AML-193 (cell line): ENCODE measurements at regions not wholly inside any gene's neighbourhood (a gene's known extent, or its start where the extent isn't known, plus 50 kb on each side); places are given as distances from the start of the nearest gene placed in this dataset.

Experiments
- DNase-seq, 2 experiments: peaks; one replicate each; lab custom pipeline; 2025; lab: John Stamatoyannopoulos, UW

DNA sequence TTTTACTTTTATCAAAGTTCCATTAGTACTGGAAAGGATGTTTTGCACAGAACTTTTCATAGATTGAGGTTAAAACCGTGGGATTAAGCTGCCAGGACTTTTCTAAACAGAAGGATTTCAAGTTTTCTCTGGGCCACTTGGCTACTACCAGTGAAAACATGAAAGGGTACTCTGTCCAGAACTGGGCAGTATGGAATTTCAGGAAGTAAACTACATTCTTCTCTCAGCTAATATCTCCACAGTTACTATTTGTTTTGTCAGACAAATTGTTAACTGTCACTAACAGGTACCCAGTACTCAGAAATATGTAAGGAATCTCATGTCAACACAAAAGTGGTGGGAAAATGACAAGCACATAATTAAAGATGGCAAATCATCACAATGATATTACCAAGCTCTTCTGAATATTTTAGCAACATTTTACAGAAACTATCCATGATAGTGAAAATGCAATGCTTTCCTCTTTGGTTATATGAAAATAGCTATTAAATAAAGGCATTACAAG lies 454.4 kb downstream of the C4orf33 start:
- DNase-seq: no peak

GRCh38 chr4:129561280-129561679 lies 465.3 kb downstream of the C4orf33 start:
- no peak for DNase-seq

DNA sequence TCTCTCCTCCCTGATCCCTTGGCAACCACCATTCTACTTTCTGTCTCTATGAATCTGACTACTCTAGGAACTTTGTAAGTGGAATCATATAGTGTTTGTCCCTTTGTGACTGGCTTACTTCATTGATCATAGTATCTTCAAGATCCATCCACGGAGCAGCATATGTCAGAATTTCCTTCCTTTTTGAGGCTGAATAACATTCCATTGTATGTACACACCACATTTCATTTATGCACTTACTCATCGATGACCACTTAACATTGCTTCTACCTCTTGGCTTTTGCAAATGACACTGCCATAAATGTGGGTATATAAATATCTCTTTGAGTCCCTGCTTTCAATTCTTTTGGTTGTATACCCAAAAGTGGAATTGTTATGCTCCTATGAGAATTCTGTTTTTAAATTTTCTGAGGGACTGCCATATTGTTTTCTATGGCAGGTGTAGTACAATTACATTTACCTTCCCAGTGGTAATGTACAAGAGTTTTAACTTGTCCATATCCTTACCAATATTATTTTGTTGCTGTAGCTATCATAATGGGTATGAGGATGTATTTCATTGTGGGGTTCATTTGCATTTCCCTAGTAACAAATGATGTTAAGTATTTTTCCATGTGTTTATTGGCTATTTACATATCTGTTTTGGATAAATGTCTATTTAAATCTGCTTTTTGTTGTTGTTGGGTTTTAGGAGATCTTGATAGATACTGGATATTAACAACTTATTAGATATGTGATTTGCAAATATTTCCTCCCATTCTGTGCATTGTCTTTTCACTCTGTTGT lies 466.1 kb downstream of the C4orf33 start:
- no peak for DNase-seq

GRCh38 chr4:129565214-129565613 lies 469.3 kb downstream of the C4orf33 start:
- no peak for DNase-seq

DNA sequence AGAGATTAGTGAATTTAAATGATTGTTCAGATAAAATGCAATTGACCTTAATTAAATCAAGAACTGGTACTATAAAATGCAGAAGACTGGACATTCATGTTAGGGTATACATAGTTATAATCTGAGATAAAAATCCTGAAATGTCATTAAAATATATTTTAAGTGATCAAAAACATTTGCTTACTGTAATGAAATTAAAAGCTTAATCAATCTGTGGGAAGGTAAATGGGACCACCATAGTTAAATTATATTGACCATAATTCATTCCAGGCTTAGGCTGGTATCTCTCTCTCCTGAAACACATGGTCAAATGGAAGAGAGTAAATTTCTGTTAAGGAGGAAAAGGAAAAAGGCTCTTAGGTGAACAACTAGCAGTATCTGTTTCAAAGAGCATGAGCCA lies 474.4 kb downstream of the C4orf33 start:
- no peak for DNase-seq

GRCh38 chr4:129578336-129578735 lies 482.4 kb downstream of the C4orf33 start:
- DNase-seq: no peak

DNA sequence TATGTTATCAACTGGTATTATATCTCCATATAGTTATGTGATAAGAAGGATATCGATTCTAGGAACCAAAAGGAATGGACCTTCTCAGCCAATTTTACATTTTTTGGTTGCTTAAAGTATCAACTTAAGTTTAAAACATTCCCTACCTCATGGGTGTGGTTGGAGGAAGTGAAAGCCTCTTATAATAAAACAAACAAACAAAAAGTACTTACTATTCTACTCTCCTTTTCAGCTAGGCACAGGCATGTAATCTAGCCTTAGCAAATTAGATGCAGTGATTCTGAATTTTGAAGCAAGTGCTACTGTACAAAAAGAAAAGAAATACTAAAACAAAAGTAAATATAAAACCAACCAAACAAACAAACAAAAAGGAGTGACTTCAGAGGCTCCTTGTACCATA lies 485.4 kb downstream of the C4orf33 start:
- no peak for DNase-seq

DNA sequence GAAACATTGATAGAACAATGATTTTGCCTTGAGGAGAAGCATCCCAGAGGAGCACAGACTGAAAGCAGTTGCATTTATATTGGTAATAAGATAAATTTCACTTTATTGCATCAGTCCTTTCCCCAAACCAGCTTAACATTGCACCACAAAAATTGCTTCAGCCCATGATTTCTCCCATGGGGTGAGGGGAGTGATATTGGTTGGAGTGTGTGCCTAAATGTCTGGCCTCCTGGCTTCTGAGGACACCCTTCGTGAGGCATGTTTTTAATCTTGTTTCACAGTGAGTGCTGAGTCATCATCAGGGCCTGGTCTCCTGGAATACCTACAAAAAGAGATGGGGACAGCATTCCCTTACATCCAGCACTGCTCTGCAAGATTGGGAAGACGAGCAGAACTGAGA lies 487.9 kb downstream of the C4orf33 start:
- DNase-seq: peak; percentile 89

- no peak for DNase-seq
These were observed 502.6 kb downstream of the C4orf33 start for GRCh38 chr4:129598582-129598981.

DNA sequence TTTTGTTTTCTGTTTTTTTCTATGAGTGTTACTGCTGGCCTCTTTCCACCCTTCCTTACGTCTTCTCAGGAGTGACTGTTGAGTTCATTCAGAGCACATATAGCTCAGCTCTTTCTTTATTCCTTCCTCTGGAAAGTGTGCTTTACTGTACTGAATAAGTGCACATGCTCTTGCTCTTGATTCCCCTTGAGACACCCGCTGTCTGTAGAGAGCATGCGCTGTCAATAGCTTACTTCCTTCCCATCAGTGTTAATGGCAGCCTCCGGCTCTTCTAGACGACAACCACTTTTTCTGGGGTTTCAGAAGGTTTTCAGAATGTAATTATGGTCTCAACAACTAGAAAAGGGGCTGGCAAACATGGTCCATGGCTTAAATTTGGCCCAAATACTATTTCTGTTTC lies 504.9 kb downstream of the C4orf33 start:
- DNase-seq: no peak

GRCh38 chr4:129602447-129602846 lies 506.5 kb downstream of the C4orf33 start:
- DNase-seq: no peak

GRCh38 chr4:129603241-129603931 lies 507.4 kb downstream of the C4orf33 start:
- DNase-seq: peak in 1 of 2 experiments; percentile 5

- DNase-seq: peak; percentile 78 to 85
These were observed 508.8 kb downstream of the C4orf33 start for GRCh38 chr4:129604632-129605255.

GRCh38 chr4:129614611-129615010 lies 518.7 kb downstream of the C4orf33 start:
- DNase-seq: no peak

GRCh38 chr4:129622566-129622965 lies 526.6 kb downstream of the C4orf33 start:
- DNase-seq: peak in 1 of 2 experiments; percentile 8

DNA sequence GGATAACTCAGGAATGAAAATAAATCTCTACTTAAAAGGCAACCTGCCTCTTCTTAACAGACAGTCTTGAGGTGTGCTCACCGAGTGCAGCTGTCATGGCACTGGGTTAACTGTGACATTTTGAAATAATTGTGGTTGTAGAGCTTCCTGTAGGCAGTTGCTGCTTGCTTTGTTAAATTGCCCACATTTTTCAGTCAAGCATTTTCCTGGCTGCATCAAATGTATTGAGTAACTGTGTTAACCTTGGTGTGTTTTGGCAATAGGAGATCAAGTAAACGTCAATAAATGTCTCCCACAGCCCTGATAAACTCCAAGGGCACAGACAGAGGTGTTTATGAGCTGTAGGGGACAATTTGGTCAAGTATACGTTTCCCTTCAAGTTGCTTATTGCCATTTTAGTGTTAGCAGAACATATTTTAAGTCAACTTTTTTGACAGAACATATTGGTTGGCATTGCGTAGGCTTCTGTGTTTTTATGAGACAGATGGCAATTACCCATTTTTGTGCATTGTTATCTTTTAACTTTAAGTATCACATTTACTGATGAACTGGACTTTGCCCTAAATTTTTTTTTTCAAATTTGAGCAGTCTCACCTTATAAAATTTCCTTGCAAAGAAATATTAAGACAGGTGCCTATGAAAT lies 527.4 kb downstream of the C4orf33 start:
- peak; percentile 96 to 99 for DNase-seq

- peak; percentile 67 to 76 for DNase-seq
These were observed 545.2 kb downstream of the C4orf33 start for GRCh38 chr4:129641179-129641578.

DNA sequence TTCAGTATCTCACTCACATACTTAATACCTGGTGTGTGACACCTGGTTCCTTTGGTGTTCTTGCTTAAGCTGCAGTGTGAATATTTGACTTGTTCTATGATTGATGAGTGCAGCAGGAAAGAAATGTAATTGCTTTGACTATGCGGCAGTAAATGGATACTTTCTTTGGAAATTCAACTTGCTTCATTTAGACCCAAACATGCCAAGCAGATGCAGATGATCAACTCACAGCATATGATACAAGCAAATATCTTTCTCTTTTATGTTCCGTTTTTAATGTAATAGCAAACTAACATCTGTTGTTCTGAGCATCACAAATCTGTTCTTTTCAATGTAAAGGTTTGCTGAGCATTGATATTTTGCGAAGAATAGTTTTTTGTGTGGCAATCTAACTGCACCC lies 549.5 kb downstream of the C4orf33 start:
- no peak for DNase-seq

GRCh38 chr4:129668092-129668491 lies 572.1 kb downstream of the C4orf33 start:
- no peak for DNase-seq

DNA sequence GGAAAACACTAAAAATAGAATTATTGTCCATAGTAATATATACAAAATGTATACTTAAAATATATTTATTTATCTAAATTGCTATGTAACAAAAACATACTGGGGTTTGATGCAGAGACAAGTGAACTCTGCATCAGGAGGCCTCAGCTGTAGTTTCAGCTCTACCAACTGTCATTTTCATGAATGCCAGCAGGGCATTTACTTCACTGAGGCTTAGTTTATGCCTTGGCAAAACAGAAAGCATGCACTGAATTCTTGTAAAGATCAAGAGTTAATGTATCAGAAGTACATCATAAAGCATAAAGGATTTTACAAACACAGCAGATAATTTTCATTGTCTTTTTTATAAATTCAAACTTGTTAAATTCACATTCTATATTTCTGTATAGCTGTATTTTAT lies 577.0 kb downstream of the C4orf33 start:
- DNase-seq: no peak

DNA sequence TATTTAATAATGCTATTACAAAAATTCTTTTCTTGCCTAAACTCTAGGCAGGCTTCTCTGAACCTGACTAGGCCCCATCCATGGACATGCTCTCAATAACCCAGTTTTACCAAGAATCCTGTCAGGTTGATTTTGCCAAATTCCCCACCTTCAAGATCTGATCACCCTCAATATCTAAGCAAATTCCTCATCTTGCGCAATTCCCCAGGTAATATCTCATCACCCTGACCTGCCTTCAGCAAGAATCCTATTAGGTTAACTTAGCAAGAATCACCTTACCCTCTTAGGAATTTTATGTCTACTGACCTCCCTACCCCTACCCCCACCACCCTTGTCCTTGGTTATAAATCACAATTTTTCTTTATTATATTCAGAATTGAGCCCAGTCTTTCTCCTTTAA lies 579.1 kb downstream of the C4orf33 start:
- DNase-seq: no peak

DNA sequence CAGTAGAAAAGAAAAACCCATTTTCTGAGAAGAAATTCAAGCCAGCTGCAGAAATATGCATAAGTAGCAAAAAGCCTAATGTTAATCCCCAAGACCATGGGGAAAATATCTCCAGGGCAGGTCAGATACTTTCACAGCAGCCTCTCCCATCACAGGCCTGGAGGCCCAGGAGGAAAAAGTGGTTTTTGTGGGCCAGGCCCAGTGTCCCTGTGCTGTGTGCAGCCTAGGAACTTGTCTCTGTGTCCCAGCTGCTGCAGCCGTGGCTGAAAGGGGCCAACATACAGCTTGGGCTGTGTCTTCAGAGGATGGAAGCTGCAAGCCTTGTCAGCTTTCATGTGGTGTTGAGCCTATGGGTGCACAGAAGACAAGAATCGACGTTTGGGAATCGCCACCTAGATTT lies 581.0 kb downstream of the C4orf33 start:
- no peak for DNase-seq
